ENCODE measurements at regions not wholly inside any gene's neighbourhood (a gene's known extent, or its start where the extent isn't known, plus 50 kb on each side); places are given as distances from the start of the nearest gene placed in this dataset.

- intact Hi-C loops (cut with micrococcal nuclease): no loop called here
- no peak for DNase-seq
- peak; percentile 44 for ATAC-seq
Observed at GRCh38 chr12:93115646-93116045, 186.6 kb upstream of the EEA1 start.

DNA sequence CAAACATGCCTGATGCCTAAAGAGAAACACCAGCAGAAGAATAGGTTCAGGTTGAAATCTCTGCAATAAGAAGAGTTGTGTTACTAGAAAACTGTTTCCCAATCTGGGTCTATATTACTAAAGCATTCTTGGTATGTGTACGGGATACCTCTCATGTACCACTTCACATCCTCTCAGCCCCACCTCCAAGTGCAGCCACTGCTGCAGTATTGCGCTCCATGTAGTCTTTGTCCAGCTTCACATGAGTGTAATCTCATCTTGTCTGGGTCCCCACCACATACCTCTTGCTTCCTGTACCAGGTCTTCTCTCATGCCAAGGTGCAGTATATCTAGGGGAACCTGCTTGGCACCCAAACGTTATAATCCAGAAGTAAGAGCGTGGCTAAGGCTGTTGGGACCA lies 187.5 kb upstream of the EEA1 start:
- DNase-seq (no peak), ATAC-seq (no peak)
- intact Hi-C loops (cut with micrococcal nuclease): no loop called here

DNA sequence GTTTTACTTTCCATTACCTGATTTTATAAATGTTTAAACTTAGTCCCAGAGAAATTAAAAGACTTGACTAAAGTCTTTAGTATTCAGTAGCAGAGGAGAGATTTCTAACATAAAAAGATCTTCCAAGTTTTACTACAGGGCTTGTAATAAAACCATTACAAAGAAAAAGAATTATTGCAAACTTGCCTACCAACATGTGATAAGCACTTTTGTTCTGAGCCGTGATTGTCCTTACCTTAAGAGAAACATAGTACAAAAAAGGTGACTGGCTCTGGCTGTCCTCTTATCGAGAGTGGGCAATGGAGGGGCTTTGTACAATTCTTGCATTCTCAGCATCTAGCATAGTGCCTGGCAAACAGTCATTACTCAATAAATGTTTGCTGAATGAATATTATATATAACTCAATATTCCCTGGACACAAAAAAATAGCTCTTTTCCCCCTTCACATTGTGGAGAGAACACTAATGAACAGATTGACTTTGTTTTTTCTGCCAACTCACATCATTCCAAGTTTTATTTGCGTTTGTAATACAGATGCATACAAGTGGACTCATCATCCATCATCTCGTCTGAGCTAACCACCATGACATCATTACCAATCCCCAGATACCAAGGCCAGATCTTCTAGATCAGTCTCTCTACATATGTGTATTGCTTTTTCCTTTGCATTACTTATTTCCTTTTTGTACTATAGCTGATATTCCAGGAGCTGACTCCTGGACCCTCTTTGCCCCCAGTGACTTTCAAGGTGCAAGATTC lies 192.8 kb upstream of the EEA1 start:
- no peak for DNase-seq
- ATAC-seq: no peak
- intact Hi-C loops (cut with micrococcal nuclease): no loop called here

GRCh38 chr12:93122569-93123091 lies 193.5 kb upstream of the EEA1 start:
- DNase-seq (no peak), ATAC-seq (no peak)
- intact Hi-C loops (cut with micrococcal nuclease): no loop called here

- ATAC-seq (no peak), DNase-seq (no peak)
- intact Hi-C loops (cut with micrococcal nuclease): loop anchor here (5.0 kb wide), 1 partner anchor 57 kb away; no protein-coding TSS in a partner anchor
Observed at GRCh38 chr12:93125126-93125525, 196.0 kb upstream of the EEA1 start.

DNA sequence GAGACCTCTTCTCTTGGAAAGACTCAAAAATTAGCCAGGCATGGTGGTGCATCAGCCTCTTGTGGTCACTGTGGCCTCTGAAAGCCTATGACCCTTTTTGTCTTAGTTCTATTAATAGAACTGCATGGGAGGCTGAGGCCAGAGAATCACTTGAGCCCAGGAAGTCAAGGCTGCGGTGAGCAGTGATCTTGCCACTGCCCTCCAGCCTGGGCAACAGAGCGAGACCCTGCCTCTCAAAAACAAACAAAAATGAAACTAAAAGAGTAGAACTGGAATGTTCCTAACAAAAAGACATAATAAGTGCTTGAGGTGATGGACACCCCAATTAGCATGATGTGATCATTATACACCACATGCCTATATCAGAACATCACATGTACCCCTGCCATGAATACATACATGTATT lies 197.0 kb upstream of the EEA1 start:
- intact Hi-C loops (cut with micrococcal nuclease): loop anchor here (5.0 kb wide), 1 partner anchor 56 kb away; no protein-coding TSS in a partner anchor
- DNase-seq: no peak
- no peak for ATAC-seq

GRCh38 chr12:93127107-93127560 lies 198.0 kb upstream of the EEA1 start:
- intact Hi-C loops (cut with micrococcal nuclease): loop anchor here (5.0 kb wide), 1 partner anchor 55 kb away; no protein-coding TSS in a partner anchor
- peak; percentile 59 for ATAC-seq
- peak; percentile 40 for DNase-seq

- intact Hi-C loops (cut with micrococcal nuclease): loop anchor here (5.0 kb wide), 1 partner anchor 55 kb away; no protein-coding TSS in a partner anchor
- peak; percentile 92 for ATAC-seq
- DNase-seq: peak; percentile 86
Observed at GRCh38 chr12:93127582-93128331, 198.7 kb upstream of the EEA1 start.

DNA sequence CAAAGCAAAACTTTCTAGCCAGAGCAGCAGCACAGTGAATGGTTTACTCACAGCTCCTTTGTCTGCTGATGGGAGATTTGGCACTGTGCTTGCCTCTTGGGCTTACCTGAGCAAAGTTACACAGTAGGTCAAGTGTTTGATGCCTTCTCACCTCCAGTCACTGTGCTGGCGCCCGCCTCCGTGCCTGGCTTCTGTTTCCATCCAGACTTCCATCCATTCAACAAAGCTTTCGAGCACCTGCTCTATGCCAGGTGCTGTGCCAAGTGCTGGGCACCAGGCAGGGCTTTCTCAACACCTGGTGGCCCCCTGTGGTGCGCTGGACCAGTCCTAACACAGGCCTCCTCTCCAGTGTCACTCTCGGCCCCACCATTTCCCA lies 199.2 kb upstream of the EEA1 start:
- DNase-seq (peak; percentile 57), ATAC-seq (peak; percentile 3)
- intact Hi-C loops (cut with micrococcal nuclease): loop anchor here (5.0 kb wide), 1 partner anchor 54 kb away; no protein-coding TSS in a partner anchor

GRCh38 chr12:93130366-93131054 lies 201.4 kb upstream of the EEA1 start:
- DNase-seq (no peak), ATAC-seq (no peak)
- intact Hi-C loops (cut with micrococcal nuclease): no loop called here

DNA sequence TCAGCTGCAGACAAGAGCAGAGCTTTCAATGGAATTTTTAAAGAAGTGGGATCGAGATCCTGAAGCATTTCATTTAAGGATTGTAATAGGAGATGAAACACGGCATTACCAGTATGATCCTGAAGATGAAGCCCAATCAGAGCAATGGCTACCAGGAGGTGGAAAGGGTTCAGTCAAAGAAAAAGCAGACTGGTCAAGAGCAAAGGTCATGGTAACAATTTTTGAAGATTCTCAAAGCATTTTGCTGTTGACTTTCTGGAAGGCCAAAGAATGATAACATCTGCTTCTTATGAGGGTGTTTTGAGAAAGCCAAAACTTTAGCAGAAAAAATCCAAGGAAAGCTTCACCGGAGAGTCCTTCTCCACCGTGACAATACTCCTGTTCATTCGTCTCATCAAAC lies 204.3 kb upstream of the EEA1 start:
- ATAC-seq (no peak), DNase-seq (no peak)
- intact Hi-C loops (cut with micrococcal nuclease): no loop called here

DNA sequence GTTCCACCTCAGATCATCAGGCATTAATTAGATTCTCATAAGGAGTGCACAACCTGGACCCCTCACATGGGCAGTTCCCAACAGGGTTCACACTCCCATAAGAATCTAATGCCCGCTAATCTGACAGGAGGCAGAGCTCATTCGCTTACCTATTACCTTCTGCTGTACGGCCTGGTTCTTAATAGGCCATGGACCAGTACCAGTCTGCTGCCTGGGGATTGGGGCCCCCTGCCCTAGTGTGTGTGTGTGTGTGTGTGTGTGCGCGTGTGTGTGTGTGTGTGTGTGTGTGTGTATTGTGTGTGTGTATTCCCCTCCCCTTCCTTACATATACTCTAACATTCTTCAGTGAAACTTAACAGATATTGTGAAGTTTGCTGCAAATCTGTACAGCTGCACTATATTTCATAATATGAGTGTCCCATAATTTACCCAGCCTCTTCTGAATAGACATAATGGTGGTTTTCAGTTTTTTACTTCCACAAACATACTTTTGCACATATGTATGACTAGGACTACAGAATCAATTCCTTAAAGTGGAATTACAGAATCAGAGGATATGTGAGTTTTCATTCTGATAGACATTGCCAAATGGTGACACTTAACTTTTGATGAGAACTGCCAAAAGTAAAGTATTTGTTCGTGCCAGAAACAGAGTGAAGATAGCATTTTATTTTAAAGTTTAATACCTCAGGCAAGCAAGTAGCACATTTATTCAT lies 205.2 kb upstream of the EEA1 start:
- intact Hi-C loops (cut with micrococcal nuclease): no loop called here
- DNase-seq (no peak), ATAC-seq (no peak)

- intact Hi-C loops (cut with micrococcal nuclease): no loop called here
- ATAC-seq: no peak
- no peak for DNase-seq
Observed at GRCh38 chr12:93134893-93135285, 205.8 kb upstream of the EEA1 start.

DNA sequence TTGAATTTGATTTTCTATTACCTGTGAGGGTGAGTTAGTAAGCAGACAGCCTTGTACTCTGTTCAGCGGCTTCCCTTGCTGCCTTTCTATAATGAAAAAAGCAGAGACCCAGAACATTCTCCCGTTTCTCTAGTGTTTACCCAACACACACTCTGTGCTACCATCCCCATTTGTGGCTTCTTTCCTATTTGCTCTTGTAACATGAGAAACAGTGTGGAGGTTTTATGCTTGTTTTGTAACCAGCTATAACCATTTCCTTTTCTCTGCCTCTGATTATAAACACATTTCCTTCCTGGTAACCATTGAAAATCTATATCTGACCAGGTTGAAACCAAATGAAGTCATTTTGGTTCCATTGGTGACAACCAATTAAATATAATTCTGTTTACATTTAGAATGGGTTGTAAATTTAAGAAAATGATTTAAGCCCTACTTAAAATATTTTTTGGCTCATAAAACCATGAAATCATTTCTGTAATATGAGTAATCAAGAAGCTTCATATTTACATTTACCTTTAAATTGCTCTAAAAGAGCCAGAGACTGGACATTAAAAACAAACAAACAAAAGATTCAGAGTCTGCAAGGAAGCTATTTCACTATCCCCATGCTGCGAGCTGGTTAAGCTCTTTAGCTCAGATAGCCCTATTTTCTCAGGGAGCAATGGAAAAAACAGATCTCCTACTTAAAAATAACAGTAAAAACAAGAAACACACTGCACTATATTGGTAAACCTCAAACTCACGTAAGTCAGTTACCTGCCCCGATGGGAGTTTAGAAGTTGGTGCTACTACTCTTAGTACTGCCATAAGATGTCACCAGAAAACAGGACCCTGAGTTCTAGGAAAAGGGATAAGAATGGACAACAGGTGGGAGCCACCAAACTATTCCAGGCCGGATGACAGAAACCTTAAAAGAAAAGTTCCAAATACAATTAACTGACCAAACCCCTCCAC lies 206.5 kb upstream of the EEA1 start:
- ATAC-seq (no peak), DNase-seq (no peak)
- intact Hi-C loops (cut with micrococcal nuclease): no loop called here

GRCh38 chr12:93136253-93137055 lies 207.4 kb upstream of the EEA1 start:
- no peak for ATAC-seq
- DNase-seq: no peak
- intact Hi-C loops (cut with micrococcal nuclease): no loop called here

- no peak for DNase-seq
- intact Hi-C loops (cut with micrococcal nuclease): no loop called here
- ATAC-seq: peak; percentile 70
Observed at GRCh38 chr12:93137656-93138612, 208.8 kb upstream of the EEA1 start.
